GM23248 (cell line): ENCODE measurements at regions not wholly inside any gene's neighbourhood (a gene's known extent, or its start where the extent isn't known, plus 50 kb on each side); places are given as distances from the start of the nearest gene placed in this dataset.

Experiments used
- EZH2 ChIP-seq: fragments of 200-600 bp; sonication (generic); IDR thresholded peaks from 2 replicates; pipeline ENCODE4 v1.6.1; 2018; ENCODE audit warnings: antibody characterized with exemption, mild to moderate bottlenecking; ENCODE audit not compliant: insufficient read depth, poor library complexity, severe bottlenecking
- EZH2phosphoT487 ChIP-seq: fragments of 200-600 bp; sonication (generic); IDR thresholded peaks from 2 replicates; pipeline ENCODE4 v1.6.1; 2018; ENCODE audit warnings: antibody characterized with exemption, moderate library complexity, mild to moderate bottlenecking, low read depth; ENCODE audit not compliant: insufficient read depth

GRCh38 chr2:160715428-160715827 is 221.8 kb upstream of the RBMS1 start:
- TF ChIP-seq EZH2 (no peak), EZH2phosphoT487 (no peak)
